T follicular helper cell (primary cell): ENCODE measurements at regions not wholly inside any gene's neighbourhood (a gene's known extent, or its start where the extent isn't known, plus 50 kb on each side); places are given as distances from the start of the nearest gene placed in this dataset.
"Not testable (repeated sequence)": the region's sequence is repeated elsewhere in the genome, so short reads cannot be mapped to it uniquely, and the experiment has no call there.

Source experiments
- DNase-seq: peaks from one replicate; pipeline ENCODE4 v3.0.0-alpha.2; 2020; ENCODE audit warnings: low read depth

DNA sequence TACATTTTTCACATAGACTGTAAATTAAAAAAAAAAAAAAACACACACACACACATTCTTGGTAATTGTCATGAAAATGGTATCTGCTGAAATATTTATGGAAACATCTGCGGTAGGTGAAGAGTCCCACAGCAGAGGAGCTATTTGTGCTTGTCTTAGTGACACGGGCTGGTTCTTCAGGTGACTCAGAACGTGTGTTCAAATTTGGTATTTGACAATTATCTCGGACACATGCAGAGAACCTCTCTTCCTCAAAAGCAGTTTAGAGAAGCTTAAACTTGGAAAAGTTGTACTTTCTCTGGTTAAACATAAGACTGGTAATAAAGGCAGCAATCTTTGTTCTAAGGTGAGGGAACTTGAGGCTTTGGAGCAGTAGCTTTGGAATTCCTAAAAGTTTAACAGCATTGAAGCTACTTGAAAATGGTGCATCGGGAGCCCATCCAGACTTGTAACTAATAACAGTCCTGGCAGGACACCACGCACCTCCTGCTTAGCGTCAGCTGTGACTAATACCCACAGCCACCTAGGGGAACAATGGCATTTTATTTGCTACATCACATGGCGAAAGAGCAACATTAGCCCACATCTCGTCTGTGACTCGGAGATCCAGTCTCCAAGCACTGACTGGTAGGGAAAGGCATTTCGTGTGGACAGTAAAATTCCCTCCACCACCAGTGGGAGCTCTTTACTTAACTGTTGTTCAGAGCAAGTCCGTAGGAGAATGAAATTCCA is 1505.1 kb upstream of the SLC10A2 start:
- DNase-seq = no peak

DNA sequence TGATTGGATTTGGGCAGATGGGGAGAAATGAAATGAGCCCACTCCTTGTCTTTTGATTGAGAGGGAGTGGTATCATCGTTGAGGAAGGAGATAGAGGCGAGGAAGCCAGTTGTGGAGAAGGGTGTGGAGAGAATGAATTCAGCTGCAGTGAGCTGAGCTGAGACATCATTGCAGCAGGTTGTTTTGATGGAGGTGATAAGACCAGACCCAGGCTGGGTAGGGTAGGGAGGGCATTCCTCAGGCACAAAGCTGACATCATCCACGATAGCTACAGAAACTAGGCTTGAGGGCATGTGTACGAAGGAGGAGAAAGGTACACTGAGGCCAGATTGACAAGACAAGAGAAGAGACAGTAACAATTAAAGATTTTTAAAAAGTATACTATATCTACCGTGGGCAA is 1500.9 kb upstream of the SLC10A2 start:
- DNase-seq = no peak

DNA sequence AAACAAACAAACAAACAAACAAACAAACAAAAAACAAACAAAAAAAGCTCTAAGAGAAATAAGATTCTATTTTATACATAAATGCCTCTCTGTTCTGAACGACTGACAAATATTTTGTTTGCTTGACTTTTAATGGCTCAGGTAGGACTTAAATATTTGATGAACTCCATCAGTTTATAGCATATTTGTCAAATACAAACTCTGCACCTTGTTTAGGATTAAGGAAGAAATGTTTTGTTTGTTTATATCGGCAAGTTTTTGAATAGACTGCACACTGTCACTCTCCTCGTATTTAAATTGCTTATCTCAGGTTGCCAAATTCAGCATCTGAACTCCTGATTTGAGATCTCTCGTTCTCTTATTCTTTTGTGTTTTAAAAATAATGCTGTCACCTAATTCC is 1499.7 kb upstream of the SLC10A2 start:
- no peak for DNase-seq

DNA sequence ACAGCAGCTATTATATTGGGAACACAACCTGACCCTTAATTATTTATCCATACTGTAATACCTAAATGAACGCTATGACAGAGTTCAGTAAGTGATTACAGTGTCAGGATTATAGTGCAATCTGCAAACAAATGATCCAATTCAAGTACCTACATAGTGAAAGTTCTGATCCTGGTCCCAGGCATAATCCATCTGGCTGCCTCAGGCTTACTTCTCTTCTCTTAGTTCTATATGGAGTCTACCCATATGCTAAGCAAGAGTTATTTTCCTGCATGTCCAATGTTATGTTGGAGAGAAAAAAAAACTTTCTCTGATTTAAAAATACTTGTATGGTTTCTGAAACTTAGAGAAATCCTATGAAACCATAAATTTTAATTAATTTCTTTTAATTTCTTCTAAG is 1487.7 kb upstream of the SLC10A2 start:
- no peak for DNase-seq

DNA sequence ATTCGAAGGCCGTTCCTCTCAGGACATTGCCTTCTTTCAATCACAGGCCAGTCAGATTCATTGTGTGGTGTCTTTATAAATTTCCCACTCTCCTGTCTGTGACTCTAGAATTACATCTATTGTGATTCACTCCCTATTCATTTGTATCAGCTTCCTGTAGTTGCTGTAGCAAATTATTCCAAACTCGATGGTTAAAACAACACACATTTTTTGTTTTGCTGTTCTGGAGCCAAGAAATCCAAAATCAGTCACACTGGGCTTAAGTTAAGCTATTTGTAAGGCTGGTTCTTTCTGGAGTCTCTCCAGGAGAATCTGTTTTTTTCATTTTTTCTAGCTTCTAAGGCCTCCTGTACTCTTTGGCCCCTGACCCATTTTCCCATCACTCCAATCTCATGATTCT is 1487.0 kb upstream of the SLC10A2 start:
- DNase-seq = no peak

DNA sequence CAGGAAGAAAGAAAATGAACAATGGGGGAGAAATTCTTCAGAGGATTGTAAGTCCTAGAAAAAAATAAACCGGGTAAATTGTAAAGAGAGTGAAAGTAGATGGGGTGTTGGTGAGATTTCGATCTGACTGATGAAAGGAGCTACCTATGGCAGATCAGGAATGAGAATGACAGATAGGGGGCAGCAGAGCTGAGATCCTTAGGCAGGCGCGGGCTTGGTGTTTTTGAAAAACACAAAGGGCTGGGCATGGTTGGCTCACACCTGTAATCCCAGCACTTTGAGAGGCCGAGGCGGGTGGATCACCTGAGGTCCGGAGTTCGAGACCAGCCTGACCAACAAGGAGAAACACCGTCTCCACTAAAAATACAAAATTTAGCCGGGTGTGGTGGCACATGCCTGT is 1468.6 kb upstream of the SLC10A2 start:
- DNase-seq = no peak

DNA sequence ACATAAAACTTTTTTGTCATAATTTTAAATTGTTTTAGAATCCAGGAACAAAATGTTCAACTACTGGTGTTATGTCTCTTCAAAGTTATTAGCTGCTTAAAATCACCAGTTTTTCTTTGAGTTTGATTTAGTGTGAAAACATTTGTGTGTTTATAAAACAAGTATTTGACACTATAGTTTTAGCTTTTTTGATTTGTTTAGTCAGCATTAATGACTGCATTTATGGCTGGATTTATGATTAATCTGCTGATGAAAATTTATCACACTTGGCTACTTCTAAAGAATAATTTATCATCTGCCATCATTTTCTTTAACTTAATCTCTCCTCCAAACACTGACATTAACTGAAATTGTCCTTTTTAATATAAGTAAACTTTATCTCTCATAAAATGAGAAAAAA is 1465.9 kb upstream of the SLC10A2 start:
- no peak for DNase-seq

DNA sequence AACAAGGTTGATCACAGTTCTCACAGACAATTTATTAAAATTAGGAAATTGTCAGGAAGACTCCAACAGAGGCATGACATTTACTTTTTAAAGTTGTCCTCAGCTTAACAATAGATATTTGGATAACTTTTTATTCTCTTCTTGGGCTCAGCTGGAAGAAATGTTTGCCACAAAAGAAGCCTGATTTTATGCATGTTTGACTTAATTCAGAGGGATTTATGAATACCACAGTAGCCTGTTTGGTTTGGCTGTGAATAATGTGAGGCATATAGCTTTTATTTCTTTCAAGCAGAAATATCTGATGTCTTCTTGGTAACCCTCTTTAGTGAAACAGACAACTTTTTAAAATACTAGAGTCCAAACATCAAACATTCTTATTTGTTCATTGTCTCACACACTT is 1464.5 kb upstream of the SLC10A2 start:
- no peak for DNase-seq

DNA sequence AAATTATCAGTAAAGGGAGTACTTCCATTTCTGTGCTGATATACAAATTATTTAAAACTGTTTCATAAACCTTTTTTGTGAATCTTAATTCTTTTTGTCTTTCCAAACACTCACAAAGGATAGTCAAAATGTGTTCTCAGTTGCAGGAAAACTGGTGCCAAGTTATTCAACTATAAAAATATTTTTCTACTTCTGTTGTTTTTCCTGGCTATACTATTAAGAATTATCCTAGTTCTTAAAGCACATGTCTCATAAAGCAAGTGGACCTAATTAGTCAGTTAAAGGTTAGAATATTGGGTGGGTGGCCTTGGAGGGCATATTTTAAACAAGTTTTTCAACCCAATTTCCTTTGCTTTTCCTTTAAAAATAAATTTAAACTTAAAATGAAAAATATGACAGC is 1460.3 kb upstream of the SLC10A2 start:
- no peak for DNase-seq

DNA sequence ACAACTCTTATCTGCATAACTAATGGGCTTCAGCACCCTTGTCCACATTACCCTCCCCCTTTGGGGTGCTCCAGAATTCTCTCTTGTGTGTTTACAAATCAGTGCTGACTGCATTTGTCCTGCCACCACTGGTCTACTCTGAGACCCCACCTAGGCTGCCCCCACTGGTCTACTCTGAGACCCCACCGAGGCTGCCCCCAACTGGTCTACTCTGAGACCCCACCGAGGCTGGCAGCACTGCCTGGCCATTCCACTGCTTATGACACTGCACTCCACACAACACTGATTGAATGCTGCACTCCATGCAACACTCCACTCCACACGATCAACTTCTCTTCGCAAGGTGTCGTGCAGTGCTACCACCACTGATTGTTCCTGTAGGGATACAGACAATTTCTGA is 1459.2 kb upstream of the SLC10A2 start:
- no peak for DNase-seq

DNA sequence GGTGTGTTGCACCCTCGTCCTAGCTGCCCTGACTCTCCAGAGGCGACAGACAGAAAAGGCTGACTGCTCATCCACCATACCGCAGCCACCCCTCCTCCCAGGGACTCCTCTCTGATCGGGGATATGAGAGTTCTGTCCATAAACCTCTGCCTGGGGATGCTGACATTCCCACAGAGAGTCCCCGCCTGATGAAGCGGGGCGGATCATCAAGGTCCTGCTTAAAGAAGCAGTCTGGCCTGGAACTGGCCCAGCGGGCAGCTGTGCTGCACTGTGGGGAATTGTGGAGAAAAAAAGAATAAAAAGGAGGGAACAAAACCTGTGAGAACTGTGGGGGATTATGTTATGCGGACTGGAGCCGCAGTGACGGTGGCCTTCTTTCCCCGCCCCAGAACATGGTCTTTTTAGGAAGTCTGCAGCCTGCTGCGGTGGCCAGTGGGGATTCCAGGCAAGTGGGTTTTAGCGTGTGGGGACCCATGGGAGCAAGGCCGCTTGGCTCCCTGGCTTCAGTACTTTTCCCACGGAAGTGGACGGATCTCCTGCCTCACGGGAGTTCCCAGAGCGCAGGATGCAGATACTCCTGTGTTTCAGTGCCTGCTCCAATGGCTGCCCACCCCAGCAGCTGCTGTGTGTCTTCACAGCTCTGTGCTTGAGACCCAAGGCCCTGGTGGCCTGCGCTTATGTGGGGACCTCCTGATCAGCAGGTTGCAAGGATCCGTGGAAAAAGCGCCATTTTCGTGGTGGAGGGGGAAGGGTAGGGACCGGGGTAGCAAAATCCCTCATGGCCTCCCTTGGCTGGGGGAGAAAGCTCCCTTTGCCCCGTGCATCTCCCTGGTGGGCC is 1456.2 kb upstream of the SLC10A2 start:
- DNase-seq = no peak

DNA sequence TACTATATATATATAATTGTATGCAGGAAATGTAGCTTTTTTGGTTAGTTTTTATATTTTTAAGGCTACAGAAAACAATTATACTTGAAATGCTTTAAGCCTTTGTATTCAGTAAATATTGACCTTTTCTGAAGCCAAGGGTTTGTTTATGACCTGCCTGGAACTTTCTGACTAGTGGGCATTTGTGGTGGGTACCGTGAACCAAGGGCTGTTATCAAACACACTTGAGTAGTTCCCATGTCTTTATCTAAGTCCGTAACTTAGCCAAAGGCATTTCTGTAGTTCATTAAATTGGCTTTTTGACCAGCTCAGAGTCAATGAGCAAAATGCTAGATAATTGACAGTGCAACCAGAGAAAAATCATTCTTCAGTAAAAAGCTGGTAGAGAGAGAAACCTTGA is 1444.2 kb upstream of the SLC10A2 start:
- DNase-seq = no peak

DNA sequence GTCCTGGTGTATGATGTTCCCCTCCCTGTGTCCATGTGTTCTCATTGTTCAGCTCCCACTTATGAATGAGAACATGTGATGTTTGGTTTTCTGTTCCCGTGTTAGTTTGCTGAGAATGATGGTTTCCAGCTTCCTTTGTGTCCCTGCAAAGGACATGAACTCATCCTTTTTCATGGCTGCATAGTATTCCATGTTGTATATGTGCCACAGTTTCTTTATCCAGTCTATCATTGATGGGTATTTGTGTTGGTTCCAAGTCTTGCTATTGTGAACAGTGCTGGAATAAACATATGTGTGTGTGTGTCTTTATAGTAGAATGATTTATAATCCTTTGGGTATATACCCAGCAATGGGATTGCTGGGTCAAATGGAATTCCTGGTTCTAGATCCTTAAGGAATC is 1427.3 kb upstream of the SLC10A2 start:
- not testable (repeated sequence) for DNase-seq

DNA sequence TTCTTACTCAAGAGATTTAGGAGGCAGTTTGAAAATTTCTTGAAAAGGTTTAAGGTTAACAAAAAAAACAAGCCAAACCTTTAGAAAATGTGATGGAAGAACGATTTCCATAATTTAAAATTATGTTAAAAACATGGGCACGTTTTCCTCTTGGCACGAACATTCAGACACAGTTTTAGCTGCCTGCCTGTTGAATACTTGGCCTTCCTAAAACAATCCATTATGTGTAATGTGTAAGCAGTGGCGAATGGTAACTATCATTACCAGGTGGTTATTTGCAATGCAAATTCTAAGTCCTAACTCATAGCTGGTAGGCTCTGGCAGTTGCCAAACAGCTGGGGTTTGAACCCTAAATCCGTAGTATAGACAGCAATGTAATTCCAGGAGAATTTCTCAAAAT is 1425.7 kb upstream of the SLC10A2 start:
- no peak for DNase-seq

DNA sequence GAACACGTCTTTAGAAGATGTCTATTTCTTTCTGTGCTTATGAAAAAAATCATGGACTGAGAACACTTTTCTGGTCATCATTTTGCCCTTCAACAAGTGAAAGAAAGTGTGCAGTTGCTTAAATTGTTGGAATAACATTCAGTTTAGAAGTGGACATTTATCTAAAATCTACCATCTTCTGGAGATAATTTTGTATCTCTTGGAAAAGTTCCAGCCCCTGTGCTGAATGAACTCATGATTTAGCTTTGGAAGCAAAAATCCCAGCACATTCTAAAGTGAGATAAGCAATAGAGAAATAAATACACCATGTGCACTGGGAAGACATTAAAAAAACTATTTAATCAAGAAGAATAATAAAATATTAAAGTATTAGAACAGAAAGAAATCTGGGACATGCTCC is 1420.8 kb upstream of the SLC10A2 start:
- DNase-seq = no peak

DNA sequence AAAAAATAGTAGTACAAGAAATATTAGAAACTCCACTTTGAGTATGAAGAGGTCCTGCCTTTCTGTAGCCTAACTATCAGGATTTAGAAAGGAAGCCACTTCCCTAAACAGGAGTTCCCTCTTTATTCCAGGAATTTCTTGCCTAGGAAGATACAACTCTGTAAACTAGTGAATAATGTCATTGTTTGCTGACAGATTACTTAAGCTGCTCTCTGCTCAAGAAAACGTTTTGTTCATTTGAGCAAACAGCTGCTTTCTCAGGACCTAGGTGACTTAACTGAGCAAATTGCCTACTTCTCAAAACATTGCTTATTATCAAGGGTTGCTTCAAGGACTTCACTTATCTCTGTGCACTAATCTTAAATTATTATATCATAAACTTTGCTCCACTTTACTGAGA is 1419.4 kb upstream of the SLC10A2 start:
- DNase-seq = no peak

DNA sequence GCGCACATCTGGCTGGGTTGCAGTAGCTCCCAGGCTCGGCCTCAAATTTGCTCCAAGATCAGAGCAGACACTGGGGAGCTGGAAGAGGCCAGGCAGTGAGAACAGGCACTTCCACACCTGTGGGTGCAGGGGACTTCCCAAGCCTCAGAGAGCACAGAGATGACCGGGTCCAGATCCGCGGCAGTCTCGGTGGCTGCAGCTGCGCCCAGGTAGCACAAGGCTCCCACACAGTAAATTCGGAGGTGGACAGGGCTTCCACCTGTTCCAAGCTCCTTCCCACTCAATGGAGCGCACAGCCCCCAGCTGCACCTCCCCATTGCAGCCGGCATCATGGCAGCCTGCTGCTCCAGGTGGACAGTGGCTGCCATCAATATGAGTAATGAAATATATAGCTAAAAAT is 1417.4 kb upstream of the SLC10A2 start:
- DNase-seq = no peak

DNA sequence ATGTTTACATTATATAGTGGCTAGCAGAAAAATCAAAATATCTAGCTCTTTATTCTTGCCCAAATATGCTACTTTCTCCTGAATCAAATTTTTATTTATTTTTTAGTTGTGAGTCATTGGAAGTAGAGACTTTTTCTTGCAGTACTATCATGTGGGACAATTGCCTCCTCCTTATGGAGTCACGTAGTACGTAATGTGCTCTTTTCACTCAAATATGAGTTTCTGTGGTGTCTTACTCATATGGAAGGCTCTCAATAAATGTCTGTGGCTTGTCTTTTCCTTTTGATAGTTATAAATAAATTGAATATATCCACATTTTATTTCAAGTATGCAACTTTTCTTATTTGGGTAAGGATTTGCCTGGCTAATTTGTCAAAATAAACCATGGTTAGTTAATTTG is 1411.0 kb upstream of the SLC10A2 start:
- no peak for DNase-seq

DNA sequence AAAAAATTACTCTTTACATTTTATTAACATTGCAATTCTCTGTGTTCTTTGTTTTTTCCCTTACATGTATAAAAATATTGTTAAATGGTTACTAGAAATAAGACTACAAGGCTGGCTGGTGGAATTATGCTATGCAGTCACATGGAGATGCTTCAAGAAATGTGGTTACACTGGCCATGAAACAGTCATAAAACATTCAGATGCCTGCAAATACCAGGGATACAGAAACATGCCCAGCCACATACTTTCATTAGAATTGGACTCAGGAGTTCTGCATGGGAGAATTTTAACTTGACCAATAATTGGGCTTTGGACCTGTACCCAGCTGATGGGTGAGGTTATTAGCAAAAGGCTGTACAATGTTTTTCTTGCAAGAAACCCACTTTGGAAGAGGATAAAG is 1407.7 kb upstream of the SLC10A2 start:
- DNase-seq = no peak

DNA sequence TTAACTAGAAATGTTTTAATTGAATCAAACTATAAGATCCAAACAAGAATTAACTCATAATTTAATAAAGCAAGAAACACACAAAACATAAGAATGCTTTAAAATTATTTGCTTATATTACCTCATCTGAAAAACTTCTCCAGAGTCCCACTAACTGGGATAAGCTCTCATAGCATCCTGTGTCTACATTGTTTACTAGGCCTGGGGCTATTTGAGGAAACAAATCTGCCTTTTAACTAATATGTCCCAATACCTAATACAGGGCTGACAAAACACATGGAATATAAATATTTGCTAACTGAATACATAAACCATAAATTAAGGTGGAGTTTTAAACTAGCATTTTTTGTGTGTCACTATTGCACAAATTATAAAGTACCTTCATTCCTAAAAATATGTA is 1399.8 kb upstream of the SLC10A2 start:
- DNase-seq = no peak

DNA sequence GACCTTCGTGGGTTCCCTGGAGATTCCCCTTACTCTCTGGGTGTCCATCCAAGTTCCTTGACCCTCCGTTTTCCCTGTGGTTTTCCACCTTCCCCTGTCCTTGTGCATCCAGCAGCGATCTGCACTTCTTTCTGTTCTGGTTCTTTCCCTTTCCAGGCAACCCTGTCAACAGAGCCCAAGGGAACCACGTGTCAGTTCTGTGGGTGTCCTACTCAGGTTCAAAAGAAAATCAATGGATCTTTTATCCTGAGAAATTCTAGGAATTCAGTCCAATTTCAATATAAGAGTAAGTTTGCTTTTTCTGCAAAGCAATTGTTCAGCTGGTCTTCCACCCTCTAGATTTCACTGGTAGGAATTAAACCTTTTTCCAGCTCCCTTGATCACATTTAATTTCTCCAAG is 1394.8 kb upstream of the SLC10A2 start:
- no peak for DNase-seq

DNA sequence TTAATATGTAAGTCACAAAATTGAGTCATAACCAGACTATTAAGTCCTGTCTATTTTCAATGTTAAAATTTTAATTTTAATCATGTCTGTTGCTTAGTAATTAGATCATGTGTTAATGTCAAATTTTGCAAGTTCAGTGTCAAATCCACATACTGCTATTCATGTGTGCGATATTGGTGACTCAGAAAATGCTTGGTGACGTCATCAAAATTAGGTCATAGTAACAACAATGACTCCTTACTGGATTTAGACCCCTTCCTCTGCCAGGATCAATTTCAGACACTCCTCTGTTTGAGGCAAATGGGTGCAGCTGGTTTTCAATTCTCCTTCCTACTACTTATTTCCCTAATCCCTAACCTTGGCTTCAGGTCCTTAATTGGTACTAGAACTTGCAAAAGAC is 1394.3 kb upstream of the SLC10A2 start:
- no peak for DNase-seq

DNA sequence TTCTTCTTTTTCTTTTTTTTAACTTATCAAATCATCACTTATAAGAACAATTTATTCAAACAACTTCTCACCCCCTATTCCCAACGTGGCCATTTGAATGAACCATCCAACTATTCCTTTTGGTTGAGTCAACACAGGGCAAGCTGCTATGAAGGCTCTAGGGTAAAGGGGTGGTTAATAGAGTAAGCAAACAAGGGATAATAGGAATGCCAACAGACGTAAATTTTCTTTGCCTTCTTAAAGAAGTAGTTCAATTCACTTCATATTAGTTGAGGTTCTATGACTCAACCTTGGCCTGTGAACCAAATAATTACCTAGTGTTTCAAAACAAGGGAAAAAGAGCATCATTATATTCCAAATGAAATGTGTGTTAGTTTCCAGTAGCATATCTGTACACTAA is 1383.8 kb upstream of the SLC10A2 start:
- DNase-seq = no peak

DNA sequence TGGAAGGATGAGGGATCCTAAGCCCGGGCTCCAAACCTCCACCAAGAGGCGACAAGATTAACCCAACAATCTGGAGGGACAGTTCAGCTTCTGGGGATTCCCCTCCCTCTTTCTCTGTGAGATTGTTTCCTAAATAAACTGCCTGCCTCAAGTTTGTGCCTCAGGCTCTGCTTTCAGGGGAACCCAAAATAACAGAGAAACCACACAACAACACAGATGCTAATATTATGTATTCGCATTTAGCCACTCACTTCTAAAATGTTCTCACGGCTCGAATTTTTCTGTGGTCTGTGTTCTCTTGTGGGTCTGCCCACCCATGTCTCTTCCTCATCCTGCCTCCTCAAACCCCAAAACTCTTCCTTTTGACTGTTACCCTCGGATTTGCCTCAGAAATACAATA is 1381.1 kb upstream of the SLC10A2 start:
- no peak for DNase-seq
